ENCODE measurements at regions not wholly inside any gene's neighbourhood (a gene's known extent, or its start where the extent isn't known, plus 50 kb on each side); places are given as distances from the start of the nearest gene placed in this dataset.

- H3K4me3 ChIP-seq (ENCODE audit: extremely low read depth, insufficient read depth, low read length, poor library complexity, severe bottlenecking), result no peak overlapping the region
- H3K36me3 ChIP-seq (ENCODE audit: control insufficient read depth, insufficient read depth, low read length), result no peaks in the 10 kb centered on the region
- H3K9me3 ChIP-seq (ENCODE audit: control insufficient read depth, low read length), result no peaks in the 10 kb centered on the region
- 90 to 92% methylated on average over 2 to 3 of the region's 5 CpGs for WGBS, 2 experiments (ENCODE audit: insufficient coverage in 2 of 2)
- no peak overlapping the region for H3K27ac ChIP-seq (ENCODE audit: low read depth, low read length, severe bottlenecking)
- H3K4me1 ChIP-seq (ENCODE audit: control insufficient read depth, insufficient read depth, low read length, poor library complexity, severe bottlenecking), result peaks cover under 1% of the 10 kb centered on the region
These were observed 499.2 kb downstream of the OMA1 start for GRCh38 chr1:58047265-58047858.

- Histone ChIP-seq H3K4me1 (ENCODE audit: control insufficient read depth, insufficient read depth, low read length, poor library complexity, severe bottlenecking) (peaks cover 6% of the 10 kb centered on the region), H3K4me3 (ENCODE audit: extremely low read depth, insufficient read depth, low read length, poor library complexity, severe bottlenecking) (no peak overlapping the region), H3K9me3 (ENCODE audit: control insufficient read depth, low read length) (no peaks in the 10 kb centered on the region), H3K36me3 (ENCODE audit: control insufficient read depth, insufficient read depth, low read length) (no peaks in the 10 kb centered on the region), H3K27ac (ENCODE audit: low read depth, low read length, severe bottlenecking) (no peak overlapping the region)
- WGBS, 2 experiments (ENCODE audit: insufficient coverage in 2 of 2), result 83 to 86% methylated on average over 12 to 14 of the region's 15 CpGs
These were observed 501.3 kb downstream of the OMA1 start for GRCh38 chr1:58045094-58045705.

GRCh38 chr1:58041621-58042020, 504.9 kb downstream of the OMA1 start:
- Histone ChIP-seq H3K9me3 (ENCODE audit: control insufficient read depth, low read length) (no peaks in the 10 kb centered on the region), H3K27ac (ENCODE audit: low read depth, low read length, severe bottlenecking) (no peak overlapping the region), H3K36me3 (ENCODE audit: control insufficient read depth, insufficient read depth, low read length) (no peaks in the 10 kb centered on the region), H3K4me3 (ENCODE audit: extremely low read depth, insufficient read depth, low read length, poor library complexity, severe bottlenecking) (no peak overlapping the region), H3K4me1 (ENCODE audit: control insufficient read depth, insufficient read depth, low read length, poor library complexity, severe bottlenecking) (peaks cover 6% of the 10 kb centered on the region)
- 71 to 100% methylated on average over 1 to 2 of the region's 2 CpGs for WGBS, 2 experiments (ENCODE audit: insufficient coverage in 2 of 2)

- Histone ChIP-seq H3K4me1 (ENCODE audit: control insufficient read depth, insufficient read depth, low read length, poor library complexity, severe bottlenecking) (peaks cover 6% of the 10 kb centered on the region), H3K9me3 (ENCODE audit: control insufficient read depth, low read length) (no peaks in the 10 kb centered on the region), H3K36me3 (ENCODE audit: control insufficient read depth, insufficient read depth, low read length) (no peaks in the 10 kb centered on the region), H3K27ac (ENCODE audit: low read depth, low read length, severe bottlenecking) (no peak overlapping the region), H3K4me3 (ENCODE audit: extremely low read depth, insufficient read depth, low read length, poor library complexity, severe bottlenecking) (no peak overlapping the region)
- WGBS, 2 experiments (ENCODE audit: insufficient coverage in 2 of 2), result 81% methylated on average over 3 of the region's 3 CpGs; no CpG with 5 or more reads in 1 of the 2 experiments
These were observed 508.0 kb downstream of the OMA1 start for GRCh38 chr1:58038574-58038973.

GRCh38 chr1:58035523-58035922, 511.0 kb downstream of the OMA1 start:
- Histone ChIP-seq H3K4me1 (ENCODE audit: control insufficient read depth, insufficient read depth, low read length, poor library complexity, severe bottlenecking) (peaks cover 7% of the 10 kb centered on the region), H3K36me3 (ENCODE audit: control insufficient read depth, insufficient read depth, low read length) (no peaks in the 10 kb centered on the region), H3K9me3 (ENCODE audit: control insufficient read depth, low read length) (no peaks in the 10 kb centered on the region), H3K4me3 (ENCODE audit: extremely low read depth, insufficient read depth, low read length, poor library complexity, severe bottlenecking) (no peak overlapping the region), H3K27ac (ENCODE audit: low read depth, low read length, severe bottlenecking) (no peak overlapping the region)
- 77 to 89% methylated on average over 2 of the region's 2 CpGs for WGBS, 2 experiments (ENCODE audit: insufficient coverage in 2 of 2)

GRCh38 chr1:58033311-58033710, 513.2 kb downstream of the OMA1 start:
- Histone ChIP-seq H3K9me3 (ENCODE audit: control insufficient read depth, low read length) (no peaks in the 10 kb centered on the region), H3K36me3 (ENCODE audit: control insufficient read depth, insufficient read depth, low read length) (no peaks in the 10 kb centered on the region), H3K4me3 (ENCODE audit: extremely low read depth, insufficient read depth, low read length, poor library complexity, severe bottlenecking) (no peak overlapping the region), H3K27ac (ENCODE audit: low read depth, low read length, severe bottlenecking) (no peak overlapping the region), H3K4me1 (ENCODE audit: control insufficient read depth, insufficient read depth, low read length, poor library complexity, severe bottlenecking) (peaks cover 7% of the 10 kb centered on the region)
- 78 to 88% methylated on average over 2 of the region's 2 CpGs for WGBS, 2 experiments (ENCODE audit: insufficient coverage in 2 of 2)

GRCh38 chr1:58032611-58033073, 513.9 kb downstream of the OMA1 start:
- H3K4me3 ChIP-seq (ENCODE audit: extremely low read depth, insufficient read depth, low read length, poor library complexity, severe bottlenecking), result no peak overlapping the region
- no CpG with 5 or more reads among the region's 1 CpG for WGBS, 2 experiments (ENCODE audit: insufficient coverage in 2 of 2)
- H3K36me3 ChIP-seq (ENCODE audit: control insufficient read depth, insufficient read depth, low read length), result no peaks in the 10 kb centered on the region

GRCh38 chr1:58031416-58031815, 515.1 kb downstream of the OMA1 start:
- 6 to 7% methylated on average over 4 to 5 of the region's 5 CpGs for WGBS, 2 experiments (ENCODE audit: insufficient coverage in 2 of 2)
- Histone ChIP-seq H3K9me3 (ENCODE audit: control insufficient read depth, low read length) (no peaks in the 10 kb centered on the region), H3K36me3 (ENCODE audit: control insufficient read depth, insufficient read depth, low read length) (no peaks in the 10 kb centered on the region), H3K4me1 (ENCODE audit: control insufficient read depth, insufficient read depth, low read length, poor library complexity, severe bottlenecking) (peaks cover 7% of the 10 kb centered on the region), H3K27ac (ENCODE audit: low read depth, low read length, severe bottlenecking) (no peak overlapping the region), H3K4me3 (ENCODE audit: extremely low read depth, insufficient read depth, low read length, poor library complexity, severe bottlenecking) (no peak overlapping the region)

More at GRCh38 chr1:58032611-58033073, 513.9 kb downstream of the OMA1 start:
- H3K9me3 ChIP-seq (ENCODE audit: control insufficient read depth, low read length), result no peaks in the 10 kb centered on the region
- no peak overlapping the region for H3K27ac ChIP-seq (ENCODE audit: low read depth, low read length, severe bottlenecking)
- H3K4me1 ChIP-seq (ENCODE audit: control insufficient read depth, insufficient read depth, low read length, poor library complexity, severe bottlenecking), result peaks cover 7% of the 10 kb centered on the region

GRCh38 chr1:58030456-58030855, 516.1 kb downstream of the OMA1 start:
- no peaks in the 10 kb centered on the region for H3K36me3 ChIP-seq (ENCODE audit: control insufficient read depth, insufficient read depth, low read length)
- H3K4me1 ChIP-seq (ENCODE audit: control insufficient read depth, insufficient read depth, low read length, poor library complexity, severe bottlenecking), result peaks cover 7% of the 10 kb centered on the region
- no peak overlapping the region for H3K27ac ChIP-seq (ENCODE audit: low read depth, low read length, severe bottlenecking)
- WGBS, 2 experiments (ENCODE audit: insufficient coverage in 2 of 2), result 70 to 100% methylated on average over 1 to 2 of the region's 3 CpGs
- H3K9me3 ChIP-seq (ENCODE audit: control insufficient read depth, low read length), result no peaks in the 10 kb centered on the region
- H3K4me3 ChIP-seq (ENCODE audit: extremely low read depth, insufficient read depth, low read length, poor library complexity, severe bottlenecking), result no peak overlapping the region

- 100% methylated on average over 1 of the region's 3 CpGs; no CpG with 5 or more reads in 1 of the 2 experiments for WGBS, 2 experiments (ENCODE audit: insufficient coverage in 2 of 2)
- Histone ChIP-seq H3K27ac (ENCODE audit: low read depth, low read length, severe bottlenecking) (no peak overlapping the region), H3K9me3 (ENCODE audit: control insufficient read depth, low read length) (no peaks in the 10 kb centered on the region), H3K4me3 (ENCODE audit: extremely low read depth, insufficient read depth, low read length, poor library complexity, severe bottlenecking) (no peak overlapping the region), H3K4me1 (ENCODE audit: control insufficient read depth, insufficient read depth, low read length, poor library complexity, severe bottlenecking) (no peaks in the 10 kb centered on the region), H3K36me3 (ENCODE audit: control insufficient read depth, insufficient read depth, low read length) (no peaks in the 10 kb centered on the region)
These were observed 528.9 kb downstream of the OMA1 start for GRCh38 chr1:58017641-58018040.

- Histone ChIP-seq H3K4me1 (ENCODE audit: control insufficient read depth, insufficient read depth, low read length, poor library complexity, severe bottlenecking) (no peaks in the 10 kb centered on the region), H3K4me3 (ENCODE audit: extremely low read depth, insufficient read depth, low read length, poor library complexity, severe bottlenecking) (no peak overlapping the region), H3K27ac (ENCODE audit: low read depth, low read length, severe bottlenecking) (no peak overlapping the region), H3K9me3 (ENCODE audit: control insufficient read depth, low read length) (no peaks in the 10 kb centered on the region), H3K36me3 (ENCODE audit: control insufficient read depth, insufficient read depth, low read length) (no peaks in the 10 kb centered on the region)
- 78 to 83% methylated on average over 2 to 3 of the region's 3 CpGs for WGBS, 2 experiments (ENCODE audit: insufficient coverage in 2 of 2)
These were observed 533.3 kb downstream of the OMA1 start for GRCh38 chr1:58013237-58013636.
